Esophagus muscularis mucosa (tissue), 3 donors: ENCODE measurements at regions not wholly inside any gene's neighbourhood (a gene's known extent, or its start where the extent isn't known, plus 50 kb on each side); places are given as distances from the start of the nearest gene placed in this dataset.

ENCODE experiments used
- POLR2A ChIP-seq: fragments of 450-650 bp; IDR thresholded peaks from one replicate; pipeline ENCODE4 v1.6.1; 2017; ENCODE audit warnings: antibody characterized with exemption, moderate library complexity, mild to moderate bottlenecking, low read depth
- TF ChIP-seq, protein P1 (sequence below), 3 experiments: fragments of 200-600 bp in 2 of 3; fragments of 450-650 bp in 1 of 3; sonication (generic) in 2 of 3; IDR thresholded peaks; one replicate each; pipeline ENCODE4 v1.5.1; 2017 to 2019; ENCODE audit warnings: antibody characterized with exemption in 3 of 3, mild to moderate bottlenecking in 2 of 3, moderate library complexity in 1 of 3

DNA sequence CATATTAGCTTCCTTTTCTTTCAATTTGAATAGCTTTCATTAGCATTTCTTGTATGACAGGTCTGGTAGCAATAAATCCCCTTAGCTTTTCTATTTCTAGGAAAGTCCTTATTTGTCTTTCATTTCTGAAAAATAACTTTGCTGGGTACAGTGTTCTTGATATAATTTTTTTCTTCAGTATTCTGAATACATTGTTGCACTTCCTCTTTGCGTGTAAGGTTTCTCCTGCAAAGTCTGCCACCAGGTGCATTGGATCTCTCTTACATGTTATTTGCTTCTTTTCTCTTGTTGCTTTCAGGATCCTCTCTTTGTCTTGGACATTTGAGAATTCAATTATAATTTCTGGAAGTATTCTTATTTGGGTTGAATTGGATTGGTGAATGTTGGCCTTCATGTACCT lies 663.7 kb downstream of the GRXCR1 start:
- TF ChIP-seq, protein P1, sequence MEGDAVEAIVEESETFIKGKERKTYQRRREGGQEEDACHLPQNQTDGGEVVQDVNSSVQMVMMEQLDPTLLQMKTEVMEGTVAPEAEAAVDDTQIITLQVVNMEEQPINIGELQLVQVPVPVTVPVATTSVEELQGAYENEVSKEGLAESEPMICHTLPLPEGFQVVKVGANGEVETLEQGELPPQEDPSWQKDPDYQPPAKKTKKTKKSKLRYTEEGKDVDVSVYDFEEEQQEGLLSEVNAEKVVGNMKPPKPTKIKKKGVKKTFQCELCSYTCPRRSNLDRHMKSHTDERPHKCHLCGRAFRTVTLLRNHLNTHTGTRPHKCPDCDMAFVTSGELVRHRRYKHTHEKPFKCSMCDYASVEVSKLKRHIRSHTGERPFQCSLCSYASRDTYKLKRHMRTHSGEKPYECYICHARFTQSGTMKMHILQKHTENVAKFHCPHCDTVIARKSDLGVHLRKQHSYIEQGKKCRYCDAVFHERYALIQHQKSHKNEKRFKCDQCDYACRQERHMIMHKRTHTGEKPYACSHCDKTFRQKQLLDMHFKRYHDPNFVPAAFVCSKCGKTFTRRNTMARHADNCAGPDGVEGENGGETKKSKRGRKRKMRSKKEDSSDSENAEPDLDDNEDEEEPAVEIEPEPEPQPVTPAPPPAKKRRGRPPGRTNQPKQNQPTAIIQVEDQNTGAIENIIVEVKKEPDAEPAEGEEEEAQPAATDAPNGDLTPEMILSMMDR (IDR thresholded peaks at IDR 0.05), result no peak
- TF ChIP-seq POLR2A, result no peak
